ENCODE measurements at regions not wholly inside any gene's neighbourhood (a gene's known extent, or its start where the extent isn't known, plus 50 kb on each side); places are given as distances from the start of the nearest gene placed in this dataset.

DNA sequence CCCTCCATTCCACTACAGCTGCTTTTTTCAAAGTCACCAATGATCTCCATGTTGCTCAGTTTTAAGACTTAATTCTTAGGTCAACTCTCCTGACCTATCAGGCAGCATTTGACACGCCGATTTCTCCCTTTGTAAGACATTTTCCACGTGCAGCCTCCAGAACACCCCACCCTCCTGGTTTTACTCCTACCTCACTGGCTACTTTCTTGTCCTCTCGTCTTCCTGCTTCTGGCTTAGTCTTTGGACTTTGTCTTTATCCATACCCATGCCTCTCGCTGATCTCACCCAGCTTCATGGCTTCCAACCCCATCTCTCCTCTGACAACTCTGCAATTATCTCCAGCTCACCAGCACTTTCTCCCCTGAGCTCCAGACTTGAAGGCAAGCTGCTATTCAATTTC lies 99.3 kb upstream of the UMPS start:
- Histone ChIP-seq H3K4me2 (ENCODE audit: low read length) (no peak overlapping the region), H3K36me3 (ENCODE audit: control insufficient read depth, low read length) (no peaks in the 10 kb centered on the region), H3K9me3 (ENCODE audit: control insufficient read depth, insufficient read depth, low read length) (no peaks in the 10 kb centered on the region), H3K79me2 (ENCODE audit: control insufficient read depth, low read length) (no peaks in the 10 kb centered on the region), H3K27ac (ENCODE audit: low read depth, low read length) (no peak overlapping the region), H3K9me2 (replicated peaks; ENCODE audit: control insufficient read depth, low read length) (no peaks in the 10 kb centered on the region), H4K20me1 (ENCODE audit: control insufficient read depth, insufficient read depth, low read depth, low read length) (no peaks in the 10 kb centered on the region), H3K4me1 (ENCODE audit: control insufficient read depth, low read length) (no peaks in the 10 kb centered on the region), H3K4me3 (ENCODE audit: low read length) (no peak overlapping the region), H3K27me3 (ENCODE audit: control insufficient read depth, low read length) (no peaks in the 10 kb centered on the region), H3F3A (ENCODE audit: control insufficient read depth, insufficient read depth) (no peaks in the 10 kb centered on the region)
- TF ChIP-seq, protein P1, sequence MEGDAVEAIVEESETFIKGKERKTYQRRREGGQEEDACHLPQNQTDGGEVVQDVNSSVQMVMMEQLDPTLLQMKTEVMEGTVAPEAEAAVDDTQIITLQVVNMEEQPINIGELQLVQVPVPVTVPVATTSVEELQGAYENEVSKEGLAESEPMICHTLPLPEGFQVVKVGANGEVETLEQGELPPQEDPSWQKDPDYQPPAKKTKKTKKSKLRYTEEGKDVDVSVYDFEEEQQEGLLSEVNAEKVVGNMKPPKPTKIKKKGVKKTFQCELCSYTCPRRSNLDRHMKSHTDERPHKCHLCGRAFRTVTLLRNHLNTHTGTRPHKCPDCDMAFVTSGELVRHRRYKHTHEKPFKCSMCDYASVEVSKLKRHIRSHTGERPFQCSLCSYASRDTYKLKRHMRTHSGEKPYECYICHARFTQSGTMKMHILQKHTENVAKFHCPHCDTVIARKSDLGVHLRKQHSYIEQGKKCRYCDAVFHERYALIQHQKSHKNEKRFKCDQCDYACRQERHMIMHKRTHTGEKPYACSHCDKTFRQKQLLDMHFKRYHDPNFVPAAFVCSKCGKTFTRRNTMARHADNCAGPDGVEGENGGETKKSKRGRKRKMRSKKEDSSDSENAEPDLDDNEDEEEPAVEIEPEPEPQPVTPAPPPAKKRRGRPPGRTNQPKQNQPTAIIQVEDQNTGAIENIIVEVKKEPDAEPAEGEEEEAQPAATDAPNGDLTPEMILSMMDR (IDR thresholded peaks at IDR 0.05; ENCODE audit: low read depth, low read length, poor library complexity, severe bottlenecking) = no peak
- no peak for TF ChIP-seq EZH2phosphoT487 (IDR thresholded peaks at IDR 0.05; ENCODE audit: borderline replicate concordance, low read length)

DNA sequence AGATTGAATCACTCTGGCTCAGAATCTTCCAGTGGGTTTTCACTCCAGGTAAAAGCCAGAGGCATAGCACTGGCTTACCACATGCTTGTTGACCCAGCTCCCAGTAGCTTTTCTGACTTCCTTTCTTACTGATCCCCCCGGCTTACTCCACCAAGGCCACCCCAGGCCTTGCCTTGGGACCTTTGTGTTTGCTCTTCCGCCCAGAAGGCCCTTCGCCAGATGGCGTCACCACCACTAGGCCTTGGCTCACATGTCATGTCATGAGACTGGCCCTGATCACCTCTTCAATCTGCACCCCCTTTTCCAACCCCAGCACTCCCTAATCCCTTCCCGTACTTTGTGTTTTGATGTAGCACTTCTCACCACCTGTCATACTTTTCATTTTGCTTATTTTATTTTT lies 98.5 kb upstream of the UMPS start:
- H3F3A ChIP-seq (ENCODE audit: control insufficient read depth, insufficient read depth) = no peaks in the 10 kb centered on the region
- H3K4me3 ChIP-seq (ENCODE audit: low read length) = no peak overlapping the region
- TF ChIP-seq EZH2phosphoT487 (IDR thresholded peaks at IDR 0.05; ENCODE audit: borderline replicate concordance, low read length) = no peak
- TF ChIP-seq, protein P1 (IDR thresholded peaks at IDR 0.05; ENCODE audit: low read depth, low read length, poor library complexity, severe bottlenecking) = no peak

DNA sequence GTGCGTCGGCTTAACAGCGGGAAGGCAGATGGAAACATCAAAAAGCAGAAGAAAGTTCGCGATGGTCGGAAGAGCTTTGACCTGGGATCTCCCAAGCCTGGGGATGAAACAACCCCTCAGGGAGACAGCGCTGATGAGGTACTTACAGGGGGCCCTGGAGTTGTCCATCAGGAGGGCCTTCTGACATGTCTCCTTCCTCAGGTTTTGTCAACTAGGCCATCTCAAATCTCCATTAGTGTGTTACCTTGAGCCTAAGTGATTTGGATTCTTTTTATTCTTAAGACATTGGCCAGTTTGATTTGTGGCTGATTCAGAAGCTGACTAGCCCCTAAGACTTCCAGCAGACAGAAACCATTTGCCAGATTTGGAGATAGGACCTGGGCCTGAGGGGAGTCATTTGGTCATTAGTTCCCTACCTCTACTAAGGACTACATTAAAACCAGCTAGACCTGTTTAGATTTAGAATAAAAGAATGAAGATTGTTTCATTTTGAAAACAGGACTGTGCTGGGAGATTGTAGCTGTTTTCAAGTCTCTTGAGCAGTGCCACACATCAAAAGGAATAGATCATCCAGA lies 97.6 kb upstream of the UMPS start:
- no peaks in the 10 kb centered on the region for H3K79me2 ChIP-seq (ENCODE audit: control insufficient read depth, low read length)
- H3K4me2 ChIP-seq (ENCODE audit: low read length) = no peak overlapping the region
- H3K27me3 ChIP-seq (ENCODE audit: control insufficient read depth, low read length) = no peaks in the 10 kb centered on the region; the same call in 1 of the 2 replicates
- H3K27ac ChIP-seq (ENCODE audit: low read depth, low read length) = no peak overlapping the region
- no peaks in the 10 kb centered on the region for H3K36me3 ChIP-seq (ENCODE audit: control insufficient read depth, low read length)
- TF ChIP-seq, protein P1 (IDR thresholded peaks at IDR 0.05; ENCODE audit: low read depth, low read length, poor library complexity, severe bottlenecking) = no peak
- no peak for TF ChIP-seq EZH2phosphoT487 (IDR thresholded peaks at IDR 0.05; ENCODE audit: borderline replicate concordance, low read length)
- no peaks in the 10 kb centered on the region for H4K20me1 ChIP-seq (ENCODE audit: control insufficient read depth, insufficient read depth, low read depth, low read length)
- no peaks in the 10 kb centered on the region for H3F3A ChIP-seq (ENCODE audit: control insufficient read depth, insufficient read depth)
- no peaks in the 10 kb centered on the region for H3K9me2 ChIP-seq (replicated peaks; ENCODE audit: control insufficient read depth, low read length)
- H3K9me3 ChIP-seq (ENCODE audit: control insufficient read depth, insufficient read depth, low read length) = no peaks in the 10 kb centered on the region
- no peak overlapping the region for H3K4me3 ChIP-seq (ENCODE audit: low read length)
- H3K4me1 ChIP-seq (ENCODE audit: control insufficient read depth, low read length) = no peaks in the 10 kb centered on the region

More for the DNA sequence above, 98.5 kb upstream of the UMPS start:
- Histone ChIP-seq H3K36me3 (ENCODE audit: control insufficient read depth, low read length) (no peaks in the 10 kb centered on the region), H3K9me3 (ENCODE audit: control insufficient read depth, insufficient read depth, low read length) (no peaks in the 10 kb centered on the region), H3K4me1 (ENCODE audit: control insufficient read depth, low read length) (no peaks in the 10 kb centered on the region), H4K20me1 (ENCODE audit: control insufficient read depth, insufficient read depth, low read depth, low read length) (no peaks in the 10 kb centered on the region), H3K79me2 (ENCODE audit: control insufficient read depth, low read length) (no peaks in the 10 kb centered on the region), H3K4me2 (ENCODE audit: low read length) (no peak overlapping the region), H3K27me3 (ENCODE audit: control insufficient read depth, low read length) (no peaks in the 10 kb centered on the region; the same call in 1 of the 2 replicates), H3K27ac (ENCODE audit: low read depth, low read length) (no peak overlapping the region), H3K9me2 (replicated peaks; ENCODE audit: control insufficient read depth, low read length) (no peaks in the 10 kb centered on the region)

All from DOHH2 (cell line).